Uterus (tissue), 3 donors: ENCODE measurements at regions not wholly inside any gene's neighbourhood (a gene's known extent, or its start where the extent isn't known, plus 50 kb on each side); places are given as distances from the start of the nearest gene placed in this dataset.

ENCODE experiments used
- DNase-seq, 2 donors: peaks; one replicate each; pipeline ENCODE4 v3.0.0-alpha.2; 2019 to 2020
- H3K27ac ChIP-seq, 2 donors: fragments of 200-600 bp; sonication (generic); 1 replicate in 1 of 2; 2 replicates in 1 of 2; pipeline ENCODE4 v1.5.1; 2016 to 2018
- H3K27me3 ChIP-seq, 2 donors: fragments of 200-600 bp; sonication (generic); one replicate each; pipeline ENCODE4 v1.5.1; 2018 to 2019; ENCODE audit warnings: control low read depth in 1 of 2
- H3K36me3 ChIP-seq, 2 donors: fragments of 200-600 bp; sonication (generic); one replicate each; pipeline ENCODE4 v1.5.1; 2019; ENCODE audit warnings: control low read depth in 1 of 2
- H3K4me1 ChIP-seq, 2 donors: fragments of 200-600 bp; sonication (generic); one replicate each; pipeline ENCODE4 v1.5.1; 2018 to 2019; ENCODE audit warnings: control low read depth in 1 of 2
- H3K4me3 ChIP-seq, 2 donors: fragments of 200-600 bp; sonication (generic); 1 replicate in 1 of 2; 2 replicates in 1 of 2; pipeline ENCODE4 v1.5.1; 2018 to 2019; ENCODE audit warnings: mild to moderate bottlenecking in 1 of 2
- H3K9me3 ChIP-seq, 2 donors: fragments of 200-600 bp; sonication (generic); one replicate each; pipeline ENCODE4 v1.5.1; 2019; ENCODE audit warnings: control low read depth in 1 of 2
- CTCF ChIP-seq, 4 experiments: fragments of 200-600 bp in 2 of 4; fragments of 450-650 bp in 2 of 4; sonication (generic) in 2 of 4; IDR thresholded peaks; one replicate each; pipeline ENCODE4 v1.5.1; 2016 to 2019; ENCODE audit warnings: antibody characterized with exemption in 4 of 4, mild to moderate bottlenecking in 2 of 4, moderate library complexity in 1 of 4
- POLR2A ChIP-seq, 2 donors: fragments of 450-650 bp; IDR thresholded peaks; one replicate each; pipeline ENCODE4 v1.6.1; 2016; ENCODE audit warnings: antibody characterized with exemption in 2 of 2, mild to moderate bottlenecking in 1 of 2, moderate library complexity in 1 of 2
- intact Hi-C: fragments of 100-400 bp; cut with DNase I; formaldehyde crosslinking; loops from one replicate; pipeline ENCODE4 v1.15.1; 2023; ENCODE audit warnings: low total_unique reads
- donor health status: DM: yes; HTN: yes; CAD: no.

GRCh38 chr7:124456286-124456685, 309.3 kb downstream of the GPR37 start:
- intact Hi-C loops: no loop called here
- H3K36me3 ChIP-seq: no peaks in the 10 kb centered on the region
- no peaks in the 10 kb centered on the region for H3K27me3 ChIP-seq
- TF ChIP-seq CTCF (IDR thresholded peaks at IDR 0.05) (no peak), POLR2A (IDR thresholded peaks at IDR 0.05) (no peak)
- no peaks in the 10 kb centered on the region for H3K9me3 ChIP-seq
- H3K4me3 ChIP-seq: no peak overlapping the region
- DNase-seq: no peak
- no peaks in the 10 kb centered on the region for H3K4me1 ChIP-seq
- H3K27ac ChIP-seq: no peak overlapping the region

GRCh38 chr7:124452186-124452585, 313.4 kb downstream of the GPR37 start:
- no peak overlapping the region for H3K4me3 ChIP-seq
- no peak for DNase-seq
- intact Hi-C loops: no loop called here
- no peaks in the 10 kb centered on the region for H3K27me3 ChIP-seq
- TF ChIP-seq CTCF (IDR thresholded peaks at IDR 0.05) (no peak), POLR2A (IDR thresholded peaks at IDR 0.05) (no peak)
- no peaks in the 10 kb centered on the region for H3K36me3 ChIP-seq
- no peaks in the 10 kb centered on the region for H3K4me1 ChIP-seq
- no peak overlapping the region for H3K27ac ChIP-seq
- H3K9me3 ChIP-seq: no peaks in the 10 kb centered on the region

GRCh38 chr7:124449896-124450295, 315.7 kb downstream of the GPR37 start:
- no peak overlapping the region for H3K4me3 ChIP-seq
- H3K9me3 ChIP-seq: no peaks in the 10 kb centered on the region
- no peaks in the 10 kb centered on the region for H3K4me1 ChIP-seq
- DNase-seq: no peak
- no peak overlapping the region for H3K27ac ChIP-seq
- no peaks in the 10 kb centered on the region for H3K27me3 ChIP-seq
- no peaks in the 10 kb centered on the region for H3K36me3 ChIP-seq
- TF ChIP-seq CTCF (IDR thresholded peaks at IDR 0.05) (no peak), POLR2A (IDR thresholded peaks at IDR 0.05) (no peak)
- intact Hi-C loops: no loop called here

GRCh38 chr7:124444696-124445480, 320.7 kb downstream of the GPR37 start:
- Histone ChIP-seq H3K27me3 (no peaks in the 10 kb centered on the region), H3K4me1 (no peaks in the 10 kb centered on the region), H3K36me3 (no peaks in the 10 kb centered on the region), H3K4me3 (no peak overlapping the region), H3K27ac (no peak overlapping the region), H3K9me3 (no peaks in the 10 kb centered on the region)
- TF ChIP-seq CTCF (IDR thresholded peaks at IDR 0.05) (no peak), POLR2A (IDR thresholded peaks at IDR 0.05) (no peak)
- intact Hi-C loops: no loop called here
- no peak for DNase-seq

- no peak overlapping the region for H3K4me3 ChIP-seq
- intact Hi-C loops: no loop called here
- no peaks in the 10 kb centered on the region for H3K27me3 ChIP-seq
- no peak overlapping the region for H3K27ac ChIP-seq
- no peaks in the 10 kb centered on the region for H3K4me1 ChIP-seq
- H3K9me3 ChIP-seq: no peaks in the 10 kb centered on the region
- H3K36me3 ChIP-seq: no peaks in the 10 kb centered on the region
- TF ChIP-seq CTCF (IDR thresholded peaks at IDR 0.05): no peak
- TF ChIP-seq POLR2A (IDR thresholded peaks at IDR 0.05): no peak
- no peak for DNase-seq
Measured at GRCh38 chr7:124443762-124444161, 321.8 kb downstream of the GPR37 start.
